NCI-H748 (cell line): ENCODE measurements at regions not wholly inside any gene's neighbourhood (a gene's known extent, or its start where the extent isn't known, plus 50 kb on each side); places are given as distances from the start of the nearest gene placed in this dataset.

Source experiments
- DNase-seq: peaks from one replicate; lab custom pipeline; 2025; ENCODE audit not compliant: unreplicated experiment; lab: John Stamatoyannopoulos, UW

DNA sequence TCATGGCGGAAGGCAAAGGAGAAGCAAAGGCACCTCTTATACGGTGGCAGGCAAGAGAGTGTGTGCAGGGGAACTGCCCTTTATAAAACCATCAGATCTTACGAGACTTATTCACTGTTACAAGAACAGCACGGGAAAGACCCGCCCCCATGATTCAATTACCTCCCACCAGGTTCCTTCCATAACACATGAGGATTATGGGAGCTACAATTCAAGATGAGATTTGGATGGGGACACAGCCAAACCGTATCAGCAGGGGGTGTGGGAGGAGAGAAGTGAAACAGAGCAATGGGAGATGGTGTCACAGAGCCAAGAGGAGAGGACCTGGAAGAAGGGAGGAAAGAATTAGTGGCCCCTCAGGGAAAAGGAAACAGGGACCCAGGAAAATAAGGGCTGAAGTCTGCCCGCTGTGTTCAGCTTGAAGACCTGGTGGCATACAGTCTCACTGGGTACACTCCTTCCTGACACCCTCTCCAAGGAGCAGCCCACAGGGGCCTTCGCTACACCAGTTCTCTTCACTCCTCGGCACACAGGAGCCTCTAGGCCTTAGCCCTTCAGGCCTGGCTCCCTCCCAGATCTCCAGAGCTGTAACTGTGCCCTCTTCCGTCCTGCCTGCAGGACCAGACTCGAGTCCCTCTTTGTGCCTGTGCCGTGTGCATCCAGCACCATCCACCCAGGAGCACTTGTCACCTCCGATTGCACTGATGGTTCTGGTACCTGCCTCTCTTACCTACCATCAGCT lies 262.1 kb downstream of the EIPR1 start:
- DNase-seq: no peak

DNA sequence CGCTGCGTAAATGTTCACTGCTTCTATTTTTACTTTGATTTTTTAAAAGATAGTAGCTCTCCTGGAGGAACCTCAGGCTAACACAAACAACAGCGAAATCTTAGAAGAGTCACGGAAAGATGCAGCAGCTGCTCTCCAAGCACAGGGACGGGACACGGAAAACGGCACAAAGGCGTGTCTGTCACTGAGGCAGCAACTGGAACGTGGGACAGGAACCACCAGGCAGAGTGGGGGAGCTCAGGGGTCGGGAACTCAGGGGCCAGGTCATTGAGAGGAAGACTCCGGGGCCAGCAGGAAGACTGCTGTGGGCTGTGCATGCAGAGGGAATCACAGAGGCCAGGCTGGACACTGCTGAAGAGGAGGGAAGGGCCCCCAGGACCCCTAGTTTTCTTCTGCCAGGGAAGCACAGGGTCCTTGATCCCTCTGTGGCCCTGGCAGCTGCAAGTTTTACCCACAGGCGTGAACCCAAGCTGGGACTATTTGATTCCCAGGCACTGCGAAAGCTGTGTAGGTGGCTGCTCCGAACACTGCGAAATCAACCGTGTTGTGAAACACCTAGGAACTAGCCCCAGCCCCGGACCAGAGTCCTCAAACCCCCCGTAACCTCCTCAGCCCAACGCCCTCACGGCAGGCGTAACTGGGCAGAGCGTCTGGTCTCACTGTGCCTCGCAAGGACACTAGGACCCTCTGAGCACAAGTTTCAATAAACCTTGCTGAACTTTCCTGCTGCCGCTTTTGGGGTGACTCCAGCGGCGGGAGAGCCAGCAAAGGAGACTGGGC lies 263.0 kb downstream of the EIPR1 start:
- no peak for DNase-seq

GRCh38 chr2:3113769-3114168 lies 263.8 kb downstream of the EIPR1 start:
- no peak for DNase-seq

- DNase-seq: no peak
These were observed 264.5 kb downstream of the EIPR1 start for GRCh38 chr2:3113122-3113521.

DNA sequence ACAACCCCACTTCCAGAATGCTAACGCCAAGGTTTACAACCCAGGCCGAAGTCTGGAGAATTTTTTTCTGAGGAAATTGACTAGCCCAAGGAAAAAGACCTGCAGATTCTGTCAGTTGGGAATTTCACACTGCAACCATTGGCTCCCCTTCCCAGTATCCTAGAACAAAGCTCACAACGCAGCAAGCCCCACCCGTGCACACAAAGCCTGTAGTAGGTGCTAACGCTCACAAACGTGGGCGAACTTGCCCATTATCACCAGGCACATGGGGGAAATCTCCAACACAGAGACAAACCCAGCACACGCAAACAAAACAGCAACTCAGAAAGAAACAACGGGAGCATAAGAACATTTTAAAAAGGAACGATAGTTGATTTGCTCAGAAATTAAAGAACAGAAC lies 265.1 kb downstream of the EIPR1 start:
- no peak for DNase-seq

- DNase-seq: no peak
These were observed 265.5 kb downstream of the EIPR1 start for GRCh38 chr2:3112131-3112530.

GRCh38 chr2:3110994-3111666 lies 266.5 kb downstream of the EIPR1 start:
- no peak for DNase-seq

DNA sequence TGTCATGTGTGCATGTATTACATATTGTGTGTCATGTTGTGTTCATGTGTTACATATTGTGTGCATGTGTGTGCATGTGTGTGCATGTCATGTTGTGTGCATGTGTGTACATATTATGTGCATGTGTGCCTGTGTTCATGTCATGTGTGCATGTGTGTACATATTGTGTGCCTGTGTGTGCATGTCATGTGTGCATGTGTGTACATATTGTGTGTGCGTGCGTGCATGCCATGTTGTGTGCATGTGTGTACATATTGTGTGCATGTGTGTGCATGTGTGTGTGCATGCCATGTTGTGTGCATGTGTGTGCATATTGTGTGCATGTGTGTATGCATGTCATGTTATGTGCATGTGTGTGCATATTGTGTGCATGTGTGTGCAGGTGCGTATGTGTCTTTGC lies 267.1 kb downstream of the EIPR1 start:
- DNase-seq: no peak

DNA sequence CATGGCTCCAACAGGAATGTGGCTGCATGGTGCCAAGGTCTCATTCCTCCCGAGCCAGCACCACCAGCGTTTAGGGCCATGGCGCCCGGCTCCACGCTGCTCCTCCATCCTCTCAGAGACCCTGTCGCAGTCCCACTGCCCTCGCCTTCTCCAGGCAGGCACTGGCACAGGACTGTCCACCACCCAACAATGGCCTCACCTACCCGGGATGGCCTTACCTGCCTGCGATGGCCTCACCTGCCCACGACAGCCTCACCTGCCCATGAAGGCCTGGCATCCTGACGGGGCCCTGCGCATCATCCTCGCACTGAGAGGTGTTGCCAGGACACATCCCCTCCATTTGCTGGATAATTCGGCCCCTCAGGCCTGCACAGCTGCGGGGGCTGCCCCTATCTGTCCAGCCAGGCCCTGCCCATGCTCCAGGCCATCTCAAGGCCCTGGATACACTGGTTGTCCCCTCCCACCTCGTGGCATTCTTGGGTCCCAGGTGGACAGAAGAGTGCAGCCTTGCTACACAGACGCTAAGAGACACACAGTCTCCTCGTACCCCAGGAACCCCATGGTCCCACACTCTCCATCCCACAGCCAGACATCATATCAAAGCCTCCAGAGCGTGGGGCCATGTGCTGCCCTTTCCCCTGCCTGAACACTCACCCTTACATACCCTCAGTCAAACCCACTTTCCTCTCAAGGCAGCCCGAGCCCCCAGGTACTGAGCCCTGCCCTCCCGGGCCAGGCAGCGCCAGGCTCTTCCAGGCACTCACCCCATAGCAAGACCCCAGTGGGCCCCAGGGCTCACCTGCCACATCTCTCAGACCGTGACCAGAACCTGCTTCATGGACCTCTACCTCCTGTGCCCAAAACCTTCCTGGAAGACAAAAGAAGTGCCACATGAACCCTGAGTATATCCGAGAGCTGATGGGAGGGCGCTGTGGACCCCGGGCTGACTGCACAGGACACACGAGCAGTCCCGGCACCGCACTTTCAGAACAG lies 268.6 kb downstream of the EIPR1 start:
- DNase-seq: no peak

DNA sequence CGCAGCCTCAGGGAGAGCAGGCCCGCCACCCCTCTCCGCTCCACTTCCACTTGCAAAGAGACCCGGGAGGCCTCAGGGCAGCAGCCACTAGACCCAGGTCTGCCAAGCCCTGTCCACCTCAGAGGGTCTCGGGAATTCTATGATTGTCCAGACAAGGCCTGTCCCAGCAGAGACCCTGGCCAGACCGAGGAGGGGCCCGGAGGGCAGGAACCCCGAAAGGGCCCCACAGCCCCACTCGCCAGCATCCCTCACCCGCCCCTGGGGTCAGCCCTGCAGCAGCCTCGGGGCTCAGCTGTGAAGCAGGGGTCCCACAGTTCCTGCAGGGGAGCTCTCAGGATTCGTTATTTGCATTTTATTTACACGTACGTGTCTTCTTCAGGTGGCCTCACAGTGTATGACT lies 269.5 kb downstream of the EIPR1 start:
- no peak for DNase-seq

- no peak for DNase-seq
These were observed 270.1 kb downstream of the EIPR1 start for GRCh38 chr2:3107567-3107966.

DNA sequence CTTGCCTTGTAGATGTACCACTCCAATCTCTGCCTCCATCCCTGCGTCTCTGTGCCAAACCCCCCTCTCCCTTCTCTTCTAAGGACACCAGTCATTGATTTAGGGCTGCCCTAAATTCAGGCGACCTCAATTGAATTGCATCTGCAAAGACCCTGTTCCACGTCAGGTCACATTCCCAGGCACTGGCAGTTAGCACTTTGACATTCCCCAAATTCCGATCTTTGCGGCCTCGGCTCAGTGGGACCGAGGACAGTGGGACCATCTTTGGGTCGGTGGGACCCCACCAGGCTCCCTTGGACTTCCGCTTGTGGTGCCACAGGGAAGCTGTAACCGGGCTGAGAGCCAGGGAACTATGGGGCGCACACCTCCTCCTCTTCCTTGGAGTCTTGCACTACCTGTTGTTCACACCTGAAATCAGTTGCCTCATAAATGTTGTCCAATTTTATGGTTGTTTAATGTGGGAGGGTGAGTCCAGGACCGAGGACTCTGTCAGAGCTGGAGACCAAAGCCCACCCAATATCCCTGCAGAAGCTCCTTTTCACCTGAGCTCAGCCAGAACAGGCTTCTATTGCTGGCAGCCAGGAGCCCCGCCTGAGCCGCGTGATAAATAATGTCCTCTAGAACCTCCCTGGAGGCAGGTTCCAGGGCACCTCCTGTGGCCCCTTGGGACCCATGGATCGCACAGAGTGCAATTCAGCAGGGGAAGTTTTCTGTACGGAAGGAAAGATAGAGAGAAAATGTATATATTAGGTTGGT lies 271.6 kb downstream of the EIPR1 start:
- no peak for DNase-seq

DNA sequence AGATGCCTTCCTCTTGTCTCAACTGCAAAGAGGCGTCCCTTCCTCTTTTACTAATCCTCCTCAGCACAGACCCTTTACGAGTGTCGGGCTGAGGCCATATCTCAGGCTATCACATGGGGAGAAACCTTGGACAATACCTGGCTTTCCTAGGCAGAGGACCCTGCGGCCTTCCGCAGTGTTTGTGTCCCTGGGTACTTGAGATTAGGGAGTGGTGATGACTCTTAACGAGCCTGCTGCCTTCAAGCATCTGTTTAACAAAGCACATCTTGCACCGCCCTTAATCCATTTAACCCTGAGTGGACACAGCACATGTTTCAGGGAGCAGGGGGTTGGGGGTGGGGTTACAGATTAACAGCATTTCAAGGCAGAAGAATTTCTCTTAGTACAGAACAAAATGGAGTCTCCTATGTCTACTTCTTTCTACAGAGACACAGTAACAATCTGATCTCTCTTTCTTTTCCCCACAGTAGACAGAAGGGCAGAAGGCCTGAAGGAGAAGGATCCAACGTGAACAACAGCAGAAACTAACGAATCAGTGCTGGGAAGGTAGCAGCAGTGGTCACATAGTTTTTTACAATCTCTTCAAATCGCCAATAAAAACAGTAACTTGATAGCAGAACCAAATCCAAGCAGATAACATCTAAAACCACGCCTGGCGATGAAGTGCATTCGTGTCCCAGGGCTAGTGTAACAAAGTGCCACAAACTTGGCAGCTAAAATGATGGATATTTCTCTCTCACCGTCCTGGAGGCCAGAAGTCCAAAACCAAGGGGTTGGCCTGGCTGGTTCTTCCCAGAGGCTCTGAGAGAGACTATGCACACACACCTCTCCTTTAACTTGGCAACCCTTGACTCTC lies 272.4 kb downstream of the EIPR1 start:
- DNase-seq: peak; percentile 36

DNA sequence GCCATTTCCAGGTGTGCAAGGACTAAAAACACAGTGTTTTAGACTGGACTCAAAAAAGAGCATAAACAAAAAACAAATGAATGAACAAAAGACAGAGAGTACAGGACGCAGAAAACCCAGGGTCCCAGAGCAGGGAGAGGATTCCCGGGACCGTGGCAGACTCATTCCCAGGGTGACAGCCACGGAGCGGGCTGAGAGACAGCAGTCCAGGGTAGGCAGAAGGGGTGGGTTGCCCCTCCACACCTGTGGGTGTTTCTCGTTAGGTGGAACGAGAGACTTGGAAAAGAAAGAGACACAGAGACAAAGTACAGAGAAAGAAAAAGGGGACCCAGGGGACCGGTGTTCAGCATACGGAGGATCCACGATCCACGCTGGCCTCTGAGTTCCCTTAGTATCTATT lies 273.4 kb downstream of the EIPR1 start:
- no peak for DNase-seq

GRCh38 chr2:3102922-3103569 lies 274.6 kb downstream of the EIPR1 start:
- no peak for DNase-seq

GRCh38 chr2:3102081-3102921 lies 275.3 kb downstream of the EIPR1 start:
- DNase-seq: no peak

- DNase-seq: no peak
These were observed 276.3 kb downstream of the EIPR1 start for GRCh38 chr2:3101016-3101942.
